ENCODE measurements at regions not wholly inside any gene's neighbourhood (a gene's known extent, or its start where the extent isn't known, plus 50 kb on each side); places are given as distances from the start of the nearest gene placed in this dataset.

GRCh38 chr12:40559865-40560264 is 132.4 kb upstream of the CNTN1 start:
- no peak for DNase-seq

GRCh38 chr12:40560848-40561247 is 131.4 kb upstream of the CNTN1 start:
- DNase-seq = no peak

- DNase-seq = no peak
Measured at GRCh38 chr12:40561395-40561966, 130.8 kb upstream of the CNTN1 start.

- no peak for DNase-seq
Measured at GRCh38 chr12:40565029-40565633, 127.1 kb upstream of the CNTN1 start.

GRCh38 chr12:40566271-40566670 is 126.0 kb upstream of the CNTN1 start:
- DNase-seq = no peak

- DNase-seq = no peak
Measured at GRCh38 chr12:40569626-40570179, 122.5 kb upstream of the CNTN1 start.

GRCh38 chr12:40573024-40573423 is 119.2 kb upstream of the CNTN1 start:
- no peak for DNase-seq

GRCh38 chr12:40575987-40576386 is 116.3 kb upstream of the CNTN1 start:
- DNase-seq = no peak

GRCh38 chr12:40577834-40578233 is 114.4 kb upstream of the CNTN1 start:
- no peak for DNase-seq

- DNase-seq = no peak
Measured at GRCh38 chr12:40579687-40580086, 112.6 kb upstream of the CNTN1 start.

GRCh38 chr12:40580346-40580745 is 111.9 kb upstream of the CNTN1 start:
- no peak for DNase-seq

GRCh38 chr12:40581889-40582288 is 110.3 kb upstream of the CNTN1 start:
- DNase-seq = no peak

GRCh38 chr12:40583743-40584142 is 108.5 kb upstream of the CNTN1 start:
- no peak for DNase-seq

- no peak for DNase-seq
Measured at GRCh38 chr12:40584763-40585162, 107.5 kb upstream of the CNTN1 start.

GRCh38 chr12:40586823-40587222 is 105.4 kb upstream of the CNTN1 start:
- no peak for DNase-seq

GRCh38 chr12:40587421-40587820 is 104.8 kb upstream of the CNTN1 start:
- DNase-seq = no peak

- no peak for DNase-seq
Measured at GRCh38 chr12:40587970-40588369, 104.3 kb upstream of the CNTN1 start.

GRCh38 chr12:40597133-40597532 is 95.1 kb upstream of the CNTN1 start:
- DNase-seq = no peak

- no peak for DNase-seq
Measured at GRCh38 chr12:40598073-40598472, 94.2 kb upstream of the CNTN1 start.

- DNase-seq = no peak
Measured at GRCh38 chr12:40602562-40602961, 89.7 kb upstream of the CNTN1 start.

- no peak for DNase-seq
Measured at GRCh38 chr12:40614923-40615322, 77.3 kb upstream of the CNTN1 start.

GRCh38 chr12:40615590-40615989 is 76.6 kb upstream of the CNTN1 start:
- no peak for DNase-seq

- DNase-seq = no peak
Measured at GRCh38 chr12:40616383-40616915, 75.8 kb upstream of the CNTN1 start.

- DNase-seq = no peak
Measured at GRCh38 chr12:40618636-40619035, 73.6 kb upstream of the CNTN1 start.

GRCh38 chr12:40620564-40621019 is 71.6 kb upstream of the CNTN1 start:
- DNase-seq = no peak

All from NCI-H1092 treated with DMSO at 0.1 percent for 48 hours (cell line).